ENCODE measurements at regions not wholly inside any gene's neighbourhood (a gene's known extent, or its start where the extent isn't known, plus 50 kb on each side); places are given as distances from the start of the nearest gene placed in this dataset.
A peak's percentile ranks its signal among the peaks of the same experiment; 100 is the strongest.
"Not testable (repeated sequence)": the region's sequence is repeated elsewhere in the genome, so short reads cannot be mapped to it uniquely, and the experiment has no call there.

DNA sequence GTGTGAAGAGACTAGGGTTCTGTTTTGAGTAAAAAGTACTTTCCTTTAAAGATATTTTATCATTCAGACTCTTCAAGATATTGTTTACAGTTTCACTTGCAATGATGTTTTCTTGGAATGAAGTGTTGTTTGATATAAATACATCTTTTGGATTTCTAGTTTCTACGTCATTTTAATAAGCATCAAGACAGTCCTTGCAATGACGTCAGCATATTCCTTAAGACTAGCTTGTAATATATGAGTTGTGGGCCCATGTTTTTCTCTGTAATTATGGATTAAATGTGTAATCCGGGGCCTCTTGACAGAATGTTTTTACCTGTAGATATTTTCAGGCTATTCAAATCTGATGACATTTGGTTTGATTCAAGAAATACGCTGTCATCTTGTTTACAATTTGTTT, 66.1 kb downstream of the RBMX2 start:
- no peaks in the 10 kb centered on the region for H3K4me1 ChIP-seq (ENCODE audit: low read length)
- H3K36me3 ChIP-seq (ENCODE audit: insufficient read depth, low read length), result no peaks in the 10 kb centered on the region
- H3K9me3 ChIP-seq (ENCODE audit: low read length), result no peaks in the 10 kb centered on the region
- no peak overlapping the region for H3K9ac ChIP-seq (ENCODE audit: low read length)
- H3K27ac ChIP-seq (ENCODE audit: low read length), result no peak overlapping the region
- H3K79me2 ChIP-seq (ENCODE audit: low read length), result no peaks in the 10 kb centered on the region
- no peak overlapping the region for H3K4me2 ChIP-seq (ENCODE audit: low read depth, low read length, poor library complexity, severe bottlenecking)
- H2AFZ ChIP-seq (ENCODE audit: low read length), result no peak overlapping the region
- no peak overlapping the region for H3K4me3 ChIP-seq (ENCODE audit: low read length)
- 0 out of 2 replicates have a peak, but pooled peaks cover 4% of the 10 kb centered on the region for H3K27me3 ChIP-seq (ENCODE audit: low read length)
- H4K20me1 ChIP-seq (ENCODE audit: insufficient read depth, low read depth, low read length), result no peaks in the 10 kb centered on the region
- no peaks in the 10 kb centered on the region for H3K9me2 ChIP-seq (replicated peaks; ENCODE audit: insufficient read depth, low read length)
- DNase-seq, result no peak

DNA sequence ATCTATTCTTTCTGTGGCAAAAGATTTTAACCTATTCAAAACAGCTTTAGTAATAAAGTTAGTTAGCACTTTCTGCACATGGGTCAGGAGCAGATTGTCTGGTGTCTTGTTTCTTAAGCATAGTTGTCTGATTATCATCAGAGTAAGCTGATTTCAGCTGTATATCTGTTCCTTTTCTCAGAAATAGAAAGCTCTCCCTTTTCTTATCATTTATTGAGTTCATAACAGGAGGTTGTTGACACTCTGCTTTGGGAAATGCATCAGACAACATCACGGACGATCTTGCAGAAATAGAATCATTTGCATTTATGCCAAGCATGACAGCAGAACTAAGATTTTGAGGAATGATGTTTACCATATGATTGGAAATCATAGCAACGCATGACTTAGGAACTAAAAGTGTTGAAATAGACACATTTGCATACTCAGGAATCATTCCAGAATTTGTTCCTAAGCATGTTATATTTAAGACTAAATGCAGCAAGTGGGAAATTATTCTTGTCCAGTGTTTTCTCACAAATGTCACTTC, 66.7 kb downstream of the RBMX2 start:
- no peaks in the 10 kb centered on the region for H3K4me1 ChIP-seq (ENCODE audit: low read length)
- no peak overlapping the region for H3K4me2 ChIP-seq (ENCODE audit: low read depth, low read length, poor library complexity, severe bottlenecking)
- H3K9me3 ChIP-seq (ENCODE audit: low read length), result no peaks in the 10 kb centered on the region
- H3K79me2 ChIP-seq (ENCODE audit: low read length), result no peaks in the 10 kb centered on the region
- no peak overlapping the region for H2AFZ ChIP-seq (ENCODE audit: low read length)
- no peaks in the 10 kb centered on the region for H3K9me2 ChIP-seq (replicated peaks; ENCODE audit: insufficient read depth, low read length)
- H3K27ac ChIP-seq (ENCODE audit: low read length), result no peak overlapping the region
- H3K36me3 ChIP-seq (ENCODE audit: insufficient read depth, low read length), result no peaks in the 10 kb centered on the region
- 0 out of 2 replicates have a peak, but pooled peaks cover 4% of the 10 kb centered on the region for H3K27me3 ChIP-seq (ENCODE audit: low read length)
- DNase-seq, result no peak
- H3K4me3 ChIP-seq (ENCODE audit: low read length), result no peak overlapping the region
- H4K20me1 ChIP-seq (ENCODE audit: insufficient read depth, low read depth, low read length), result no peaks in the 10 kb centered on the region
- H3K9ac ChIP-seq (ENCODE audit: low read length), result no peak overlapping the region

DNA sequence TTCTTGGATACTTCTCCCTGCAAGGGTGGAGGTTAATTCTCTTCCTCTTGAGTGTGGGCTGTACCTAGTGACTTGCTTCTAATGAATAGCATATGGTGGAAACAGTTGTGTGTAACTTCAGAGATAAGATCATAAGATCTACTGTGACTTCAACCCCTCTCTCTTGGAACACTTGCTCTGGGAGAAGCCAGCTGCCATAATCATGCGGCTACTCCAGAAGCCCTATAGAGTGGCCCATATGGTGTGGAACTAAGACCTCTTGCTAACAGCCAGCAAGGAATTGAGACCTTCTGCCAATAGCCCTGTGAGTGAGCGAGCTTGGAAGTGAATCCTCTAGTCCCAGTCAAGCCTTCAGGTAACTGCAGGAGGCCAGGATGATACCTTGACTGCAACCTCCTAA, 81.1 kb downstream of the RBMX2 start:
- Histone ChIP-seq H3K9me3 (ENCODE audit: low read length) (no peaks in the 10 kb centered on the region), H3K27ac (ENCODE audit: low read length) (no peak overlapping the region), H3K4me2 (ENCODE audit: low read depth, low read length, poor library complexity, severe bottlenecking) (no peak overlapping the region), H3K4me3 (ENCODE audit: low read length) (no peak overlapping the region), H2AFZ (ENCODE audit: low read length) (no peak overlapping the region), H3K36me3 (ENCODE audit: insufficient read depth, low read length) (no peaks in the 10 kb centered on the region), H3K9ac (ENCODE audit: low read length) (no peak overlapping the region), H3K79me2 (ENCODE audit: low read length) (no peaks in the 10 kb centered on the region), H3K9me2 (replicated peaks; ENCODE audit: insufficient read depth, low read length) (no peaks in the 10 kb centered on the region), H3K27me3 (ENCODE audit: low read length) (no peaks in the 10 kb centered on the region), H3K4me1 (ENCODE audit: low read length) (no peaks in the 10 kb centered on the region), H4K20me1 (ENCODE audit: insufficient read depth, low read depth, low read length) (no peaks in the 10 kb centered on the region)
- no peak for DNase-seq

DNA sequence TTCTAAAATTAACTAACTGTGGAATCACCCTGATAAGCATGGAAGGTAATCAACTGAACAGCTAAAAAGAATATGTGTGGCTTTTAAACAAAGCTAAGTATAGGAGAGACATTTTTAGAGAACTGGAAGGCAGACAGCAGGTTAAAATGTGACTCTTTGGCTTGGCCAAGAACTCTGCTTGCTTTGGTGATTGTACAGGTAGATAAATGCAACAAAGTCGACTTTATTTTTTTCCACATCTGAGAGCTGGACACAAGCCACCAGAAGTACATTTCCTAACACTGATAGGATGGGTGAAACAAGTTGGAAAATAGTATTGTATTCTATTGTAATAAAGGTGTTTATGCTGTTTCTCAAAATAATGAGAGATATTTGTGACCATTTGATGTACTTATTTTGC, 84.1 kb downstream of the RBMX2 start:
- Histone ChIP-seq H3K4me2 (ENCODE audit: low read depth, low read length, poor library complexity, severe bottlenecking) (no peak overlapping the region), H2AFZ (ENCODE audit: low read length) (no peak overlapping the region), H3K27ac (ENCODE audit: low read length) (no peak overlapping the region), H3K4me1 (ENCODE audit: low read length) (no peaks in the 10 kb centered on the region), H3K36me3 (ENCODE audit: insufficient read depth, low read length) (no peaks in the 10 kb centered on the region), H3K27me3 (ENCODE audit: low read length) (no peaks in the 10 kb centered on the region), H3K9me2 (replicated peaks; ENCODE audit: insufficient read depth, low read length) (no peaks in the 10 kb centered on the region), H4K20me1 (ENCODE audit: insufficient read depth, low read depth, low read length) (no peaks in the 10 kb centered on the region), H3K9ac (ENCODE audit: low read length) (no peak overlapping the region), H3K4me3 (ENCODE audit: low read length) (no peak overlapping the region), H3K79me2 (ENCODE audit: low read length) (no peaks in the 10 kb centered on the region), H3K9me3 (ENCODE audit: low read length) (no peaks in the 10 kb centered on the region)
- DNase-seq, result no peak

DNA sequence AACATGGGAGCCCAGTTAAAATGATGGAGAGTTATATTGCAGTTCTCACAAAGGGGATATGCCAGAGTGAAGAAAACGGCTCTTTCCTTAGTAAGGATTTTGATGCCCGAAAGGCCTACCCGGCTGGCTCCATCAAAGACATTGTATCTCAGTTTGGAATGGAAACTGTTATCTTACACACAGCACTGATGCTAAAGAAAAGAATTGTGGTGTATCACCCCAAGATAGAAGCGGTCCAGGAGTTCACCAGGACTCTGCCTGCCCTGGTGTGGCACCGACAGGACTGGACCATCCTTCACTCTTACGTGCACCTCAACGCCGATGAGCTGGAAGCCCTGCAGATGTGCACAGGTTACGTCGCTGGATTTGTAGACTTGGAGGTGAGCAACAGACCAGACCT, 93.7 kb downstream of the RBMX2 start:
- H3K79me2 ChIP-seq (ENCODE audit: low read length); H3K4me2 ChIP-seq (ENCODE audit: low read depth, low read length, poor library complexity, severe bottlenecking); H3K27me3 ChIP-seq (ENCODE audit: low read length); H2AFZ ChIP-seq (ENCODE audit: low read length); H3K27ac ChIP-seq (ENCODE audit: low read length); H3K9me3 ChIP-seq (ENCODE audit: low read length); H3K4me3 ChIP-seq (ENCODE audit: low read length); H3K4me1 ChIP-seq (ENCODE audit: low read length); DNase-seq; H3K36me3 ChIP-seq (ENCODE audit: insufficient read depth, low read length); H3K9ac ChIP-seq (ENCODE audit: low read length); H4K20me1 ChIP-seq (ENCODE audit: insufficient read depth, low read depth, low read length); H3K9me2 ChIP-seq (replicated peaks; ENCODE audit: insufficient read depth, low read length): not testable (repeated sequence)

DNA sequence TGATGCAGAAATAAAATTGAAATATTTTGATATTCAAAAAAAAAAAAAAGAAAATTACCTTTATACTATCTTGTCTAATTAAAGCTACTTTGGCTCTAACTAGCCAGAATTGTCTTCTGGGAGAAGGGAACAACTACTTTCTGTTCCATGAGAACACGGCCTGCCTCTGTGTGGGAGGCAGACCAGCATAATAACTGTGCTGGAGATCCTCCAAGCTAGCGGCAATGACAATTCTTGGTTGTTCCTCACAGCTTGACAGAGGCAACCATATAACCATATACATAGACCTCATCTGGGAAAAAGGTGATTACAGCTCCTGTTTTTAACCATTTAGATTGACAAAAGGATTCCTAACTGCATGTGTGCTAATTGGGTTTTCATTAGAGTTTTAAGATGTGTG, 95.7 kb downstream of the RBMX2 start:
- Histone ChIP-seq H3K4me3 (ENCODE audit: low read length) (no peak overlapping the region), H4K20me1 (ENCODE audit: insufficient read depth, low read depth, low read length) (no peaks in the 10 kb centered on the region), H3K9ac (ENCODE audit: low read length) (no peak overlapping the region)

DNA sequence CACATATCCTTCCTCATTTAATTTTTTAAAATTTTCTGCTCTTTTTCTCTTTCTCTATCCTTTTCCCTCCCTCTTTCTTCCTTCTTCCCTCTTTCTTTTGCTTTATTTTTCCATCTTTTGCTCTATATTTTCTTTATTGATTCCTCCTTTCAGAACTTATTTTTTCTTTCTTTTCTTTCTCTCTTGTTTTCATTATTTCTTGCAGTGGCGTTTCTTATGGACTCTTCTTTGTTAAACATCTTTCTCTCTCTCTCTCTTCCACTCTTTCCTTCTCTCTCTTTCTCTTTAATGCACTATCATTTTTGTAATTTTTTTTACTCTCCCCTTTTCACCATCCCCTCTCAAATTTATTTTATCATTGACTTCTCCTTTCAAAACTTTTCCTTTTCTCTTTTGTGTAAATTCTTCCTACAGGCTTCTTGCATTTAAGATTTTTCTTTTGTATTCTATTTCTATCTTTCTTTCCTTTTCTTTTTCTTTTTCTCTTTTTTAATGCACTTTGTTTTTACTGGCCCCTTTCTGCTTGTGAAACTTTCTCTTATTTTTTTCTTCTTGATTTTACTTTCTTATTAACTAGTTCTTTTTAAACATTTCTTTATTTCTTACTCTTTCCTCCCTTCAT, 97.0 kb downstream of the RBMX2 start:
- no peak overlapping the region for H3K27ac ChIP-seq (ENCODE audit: low read length)
- H3K27me3 ChIP-seq (ENCODE audit: low read length), result no peaks in the 10 kb centered on the region
- H3K4me1 ChIP-seq (ENCODE audit: low read length), result peaks cover 4% of the 10 kb centered on the region
- H3K9me3 ChIP-seq (ENCODE audit: low read length), result no peaks in the 10 kb centered on the region
- H3K36me3 ChIP-seq (ENCODE audit: insufficient read depth, low read length), result no peaks in the 10 kb centered on the region
- no peaks in the 10 kb centered on the region for H3K9me2 ChIP-seq (replicated peaks; ENCODE audit: insufficient read depth, low read length)
- no peak overlapping the region for H3K4me2 ChIP-seq (ENCODE audit: low read depth, low read length, poor library complexity, severe bottlenecking)
- H3K4me3 ChIP-seq (ENCODE audit: low read length), result no peak overlapping the region
- H4K20me1 ChIP-seq (ENCODE audit: insufficient read depth, low read depth, low read length), result no peaks in the 10 kb centered on the region
- no peak overlapping the region for H3K9ac ChIP-seq (ENCODE audit: low read length)
- DNase-seq, result no peak
- no peak overlapping the region for H2AFZ ChIP-seq (ENCODE audit: low read length)
- no peaks in the 10 kb centered on the region for H3K79me2 ChIP-seq (ENCODE audit: low read length)

More for the DNA sequence above, 95.7 kb downstream of the RBMX2 start:
- no peak for DNase-seq
- Histone ChIP-seq H3K36me3 (ENCODE audit: insufficient read depth, low read length) (no peaks in the 10 kb centered on the region), H2AFZ (ENCODE audit: low read length) (peak overlapping the region; percentile 8; the same call in 1 of the 2 replicates), H3K27me3 (ENCODE audit: low read length) (no peaks in the 10 kb centered on the region), H3K9me2 (replicated peaks; ENCODE audit: insufficient read depth, low read length) (no peaks in the 10 kb centered on the region), H3K79me2 (ENCODE audit: low read length) (no peaks in the 10 kb centered on the region), H3K9me3 (ENCODE audit: low read length) (no peaks in the 10 kb centered on the region), H3K27ac (ENCODE audit: low read length) (no peak overlapping the region), H3K4me1 (ENCODE audit: low read length) (peaks cover 4% of the 10 kb centered on the region), H3K4me2 (ENCODE audit: low read depth, low read length, poor library complexity, severe bottlenecking) (no peak overlapping the region)

DNA sequence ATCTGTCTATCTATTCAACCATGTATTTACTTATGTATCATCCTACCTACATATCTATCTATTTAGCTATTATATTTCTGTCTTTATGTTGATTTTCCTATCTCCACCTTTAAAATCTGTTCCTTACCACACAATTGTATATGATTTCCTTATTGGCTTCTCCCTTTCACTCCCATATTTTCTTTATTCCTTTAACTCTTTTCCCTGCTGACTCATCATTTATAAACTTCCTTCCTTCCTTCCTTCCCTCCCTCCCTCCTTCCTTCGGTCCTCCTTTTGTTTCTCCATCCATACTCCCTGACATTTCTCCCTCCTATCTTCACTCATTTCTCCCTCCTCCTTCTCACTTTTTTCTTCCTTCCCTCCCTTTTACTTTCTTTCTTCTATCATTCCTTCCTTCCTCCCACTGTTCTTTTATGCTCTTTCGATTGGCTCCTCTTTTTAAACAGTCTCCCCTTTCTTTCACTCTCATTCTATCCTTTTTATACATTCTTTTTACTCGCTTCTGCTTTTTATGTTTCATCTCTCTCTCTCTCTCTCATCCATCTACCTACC, 100.3 kb downstream of the RBMX2 start:
- no peaks in the 10 kb centered on the region for H3K9me3 ChIP-seq (ENCODE audit: low read length)
- no peak overlapping the region for H3K4me2 ChIP-seq (ENCODE audit: low read depth, low read length, poor library complexity, severe bottlenecking)
- H3K79me2 ChIP-seq (ENCODE audit: low read length), result no peaks in the 10 kb centered on the region
- H3K36me3 ChIP-seq (ENCODE audit: insufficient read depth, low read length), result no peaks in the 10 kb centered on the region
- H4K20me1 ChIP-seq (ENCODE audit: insufficient read depth, low read depth, low read length), result no peaks in the 10 kb centered on the region
- no peak overlapping the region for H3K4me3 ChIP-seq (ENCODE audit: low read length)
- peaks cover 2% of the 10 kb centered on the region for H3K4me1 ChIP-seq (ENCODE audit: low read length)
- no peak overlapping the region for H3K9ac ChIP-seq (ENCODE audit: low read length)
- no peak for DNase-seq
- H3K27ac ChIP-seq (ENCODE audit: low read length), result no peak overlapping the region
- no peak overlapping the region for H2AFZ ChIP-seq (ENCODE audit: low read length)
- H3K9me2 ChIP-seq (replicated peaks; ENCODE audit: insufficient read depth, low read length), result no peaks in the 10 kb centered on the region
- H3K27me3 ChIP-seq (ENCODE audit: low read length), result no peaks in the 10 kb centered on the region

Measured in Karpas-422 (cell line).